Esophagus squamous epithelium (tissue), 4 donors: ENCODE measurements at regions not wholly inside any gene's neighbourhood (a gene's known extent, or its start where the extent isn't known, plus 50 kb on each side); places are given as distances from the start of the nearest gene placed in this dataset.

Experiments used
- POLR2A ChIP-seq, 4 donors: fragments of 450-650 bp; IDR thresholded peaks; one replicate each; pipeline ENCODE4 v1.6.1; 2017; ENCODE audit warnings: antibody characterized with exemption in 4 of 4, mild to moderate bottlenecking in 4 of 4, moderate library complexity in 3 of 4
- TF ChIP-seq, protein P1 (sequence below), 6 experiments: fragments of 450-650 bp in 4 of 6; fragments of 200-600 bp in 2 of 6; sonication (generic) in 2 of 6; IDR thresholded peaks; one replicate each; pipeline ENCODE4 v1.5.1; 2016 to 2019; ENCODE audit warnings: antibody characterized with exemption in 6 of 6, mild to moderate bottlenecking in 4 of 6, moderate library complexity in 4 of 6

DNA sequence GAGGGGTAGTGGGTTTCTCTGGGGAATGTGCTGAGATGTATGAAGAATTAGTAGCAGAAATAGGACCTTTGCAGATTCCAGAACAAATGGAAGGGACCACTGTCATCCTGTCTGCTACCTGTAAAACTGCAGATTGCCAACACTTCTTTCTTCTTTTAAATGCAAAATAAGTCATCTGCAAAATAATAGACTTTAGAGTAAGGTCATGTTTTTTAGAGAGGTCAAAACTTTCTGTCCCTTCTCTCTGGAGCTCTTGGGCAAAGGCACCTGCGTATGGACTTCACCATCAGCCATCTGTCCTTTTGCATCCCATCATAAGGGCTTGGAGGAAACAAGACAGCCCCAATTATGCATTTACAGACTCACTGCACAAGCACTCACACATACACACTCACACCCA, 121.1 kb upstream of the PPARGC1A start:
- TF ChIP-seq, protein P1, sequence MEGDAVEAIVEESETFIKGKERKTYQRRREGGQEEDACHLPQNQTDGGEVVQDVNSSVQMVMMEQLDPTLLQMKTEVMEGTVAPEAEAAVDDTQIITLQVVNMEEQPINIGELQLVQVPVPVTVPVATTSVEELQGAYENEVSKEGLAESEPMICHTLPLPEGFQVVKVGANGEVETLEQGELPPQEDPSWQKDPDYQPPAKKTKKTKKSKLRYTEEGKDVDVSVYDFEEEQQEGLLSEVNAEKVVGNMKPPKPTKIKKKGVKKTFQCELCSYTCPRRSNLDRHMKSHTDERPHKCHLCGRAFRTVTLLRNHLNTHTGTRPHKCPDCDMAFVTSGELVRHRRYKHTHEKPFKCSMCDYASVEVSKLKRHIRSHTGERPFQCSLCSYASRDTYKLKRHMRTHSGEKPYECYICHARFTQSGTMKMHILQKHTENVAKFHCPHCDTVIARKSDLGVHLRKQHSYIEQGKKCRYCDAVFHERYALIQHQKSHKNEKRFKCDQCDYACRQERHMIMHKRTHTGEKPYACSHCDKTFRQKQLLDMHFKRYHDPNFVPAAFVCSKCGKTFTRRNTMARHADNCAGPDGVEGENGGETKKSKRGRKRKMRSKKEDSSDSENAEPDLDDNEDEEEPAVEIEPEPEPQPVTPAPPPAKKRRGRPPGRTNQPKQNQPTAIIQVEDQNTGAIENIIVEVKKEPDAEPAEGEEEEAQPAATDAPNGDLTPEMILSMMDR (IDR thresholded peaks at IDR 0.05), result no peak
- no peak for TF ChIP-seq POLR2A (IDR thresholded peaks at IDR 0.05)
